ENCODE measurements at regions not wholly inside any gene's neighbourhood (a gene's known extent, or its start where the extent isn't known, plus 50 kb on each side); places are given as distances from the start of the nearest gene placed in this dataset.

- H3K27me3 ChIP-seq (ENCODE audit: control insufficient read depth in 2 of 2, insufficient read depth in 2 of 2, low read length in 2 of 2), result peaks cover 0 to 15% of the 10 kb centered on the region in 2 experiments; a peak in 3 of 5 replicates
- in situ Hi-C loops (cut with MboI), result no loop called here
- H3K9me3 ChIP-seq (replicated peaks; ENCODE audit: control insufficient read depth, insufficient read depth, low read depth, low read length), result no peaks in the 10 kb centered on the region
- BruUV-seq (replicated peaks), result no TSS peak
- no peak overlapping the region for H2AFZ ChIP-seq (ENCODE audit: low read depth, low read length)
- ATAC-seq, result no peak
- no peaks in the 10 kb centered on the region for H3K9me1 ChIP-seq (ENCODE audit: control insufficient read depth, insufficient read depth, low read length)
- no peaks in the 10 kb centered on the region for H4K20me1 ChIP-seq (replicated peaks; ENCODE audit: control insufficient read depth, insufficient read depth, low read length)
- no peaks in the 10 kb centered on the region for H3K36me3 ChIP-seq (ENCODE audit: control insufficient read depth, insufficient read depth, low read length)
- 0% methylated on average over 3 of the region's 3 CpGs for WGBS (ENCODE audit: insufficient coverage, low coverage, missing lambda C conversion rate)
- no peak for DNase-seq (ENCODE audit: extremely low read depth in 1 of 4, low spot score in 3 of 4)
- H3K27ac ChIP-seq (ENCODE audit: extremely low read depth, low read depth, low read length), result no peak overlapping the region
- no peak overlapping the region for H3K4me3 ChIP-seq
- no peak overlapping the region for H3K4me2 ChIP-seq (ENCODE audit: insufficient read depth, low read length)
- TF ChIP-seq STAT6 (CRISPR knock-in tag; IDR thresholded peaks at IDR 0.05) (no peak), HMBOX1 (IDR thresholded peaks at IDR 0.05) (peak; percentile 81)
- POLR2A ChIA-PET, result no interaction called here
- no peaks in the 10 kb centered on the region for H3K4me1 ChIP-seq (replicated peaks in 1 of 2; ENCODE audit: control insufficient read depth in 2 of 2, insufficient read depth in 2 of 2, low read length in 2 of 2)
- no peak overlapping the region for H3K9ac ChIP-seq (ENCODE audit: insufficient read depth in 1 of 2, low read depth in 2 of 2, low read length in 2 of 2)
- no peaks in the 10 kb centered on the region for H3K79me2 ChIP-seq (ENCODE audit: control insufficient read depth, insufficient read depth, low read length)
- intact Hi-C loops (cut with micrococcal nuclease), result no loop called here
- CTCF ChIA-PET (ENCODE audit: low intra/inter-chr PET ratio), result no interaction called here
- FAIRE-seq, result no peak
Observed at GRCh38 chr14:96682401-96682800, 114.8 kb upstream of the VRK1 start.

Data from K562 (cell line).